ENCODE measurements at regions not wholly inside any gene's neighbourhood (a gene's known extent, or its start where the extent isn't known, plus 50 kb on each side); places are given as distances from the start of the nearest gene placed in this dataset.

DNA sequence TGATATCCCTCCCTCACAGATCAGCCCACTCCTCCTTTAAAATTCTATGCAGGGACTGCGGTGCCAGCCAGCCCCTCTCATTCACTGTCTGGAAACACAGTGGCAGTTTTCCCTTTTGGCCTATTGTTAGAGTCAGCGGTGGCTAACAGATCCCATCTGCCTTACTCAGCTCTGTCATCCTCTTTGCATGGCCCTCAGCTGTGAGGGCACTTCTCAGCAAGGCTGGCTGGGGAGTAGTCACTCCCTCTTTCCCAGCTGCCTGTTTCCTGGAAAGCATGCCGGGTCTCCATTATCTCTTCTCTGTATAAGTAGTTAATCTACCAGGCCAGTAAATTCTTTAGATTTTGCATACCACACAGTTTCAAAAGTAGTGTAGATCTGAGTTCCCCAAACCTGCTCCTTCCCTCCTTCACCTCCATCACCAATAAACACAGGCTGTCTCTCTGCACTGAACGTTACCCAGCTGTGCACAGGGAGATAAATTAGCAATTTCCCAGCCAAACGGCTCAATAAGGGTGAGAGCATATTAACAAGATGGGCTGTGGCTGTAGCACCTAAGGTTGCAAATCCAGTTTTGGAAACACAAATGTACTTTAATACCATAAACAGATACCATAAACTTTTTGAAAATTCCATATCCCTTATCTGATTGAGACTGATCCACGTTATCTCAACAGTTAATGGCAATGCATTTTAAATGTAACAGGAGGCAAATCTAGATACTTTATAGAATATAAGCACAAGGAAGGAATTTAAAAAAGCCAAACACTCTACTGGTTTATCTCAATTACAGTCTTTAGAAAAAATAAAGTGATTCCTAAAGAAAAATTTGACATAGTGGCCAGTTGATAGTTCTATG lies 229.3 kb downstream of the ANKRD50 start:
- TF ChIP-seq, protein P1, sequence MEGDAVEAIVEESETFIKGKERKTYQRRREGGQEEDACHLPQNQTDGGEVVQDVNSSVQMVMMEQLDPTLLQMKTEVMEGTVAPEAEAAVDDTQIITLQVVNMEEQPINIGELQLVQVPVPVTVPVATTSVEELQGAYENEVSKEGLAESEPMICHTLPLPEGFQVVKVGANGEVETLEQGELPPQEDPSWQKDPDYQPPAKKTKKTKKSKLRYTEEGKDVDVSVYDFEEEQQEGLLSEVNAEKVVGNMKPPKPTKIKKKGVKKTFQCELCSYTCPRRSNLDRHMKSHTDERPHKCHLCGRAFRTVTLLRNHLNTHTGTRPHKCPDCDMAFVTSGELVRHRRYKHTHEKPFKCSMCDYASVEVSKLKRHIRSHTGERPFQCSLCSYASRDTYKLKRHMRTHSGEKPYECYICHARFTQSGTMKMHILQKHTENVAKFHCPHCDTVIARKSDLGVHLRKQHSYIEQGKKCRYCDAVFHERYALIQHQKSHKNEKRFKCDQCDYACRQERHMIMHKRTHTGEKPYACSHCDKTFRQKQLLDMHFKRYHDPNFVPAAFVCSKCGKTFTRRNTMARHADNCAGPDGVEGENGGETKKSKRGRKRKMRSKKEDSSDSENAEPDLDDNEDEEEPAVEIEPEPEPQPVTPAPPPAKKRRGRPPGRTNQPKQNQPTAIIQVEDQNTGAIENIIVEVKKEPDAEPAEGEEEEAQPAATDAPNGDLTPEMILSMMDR (conservative IDR thresholded peaks at IDR 0.05; ENCODE audit: low read depth, low read length) = no peak
- no peak for DNase-seq (ENCODE audit: low read depth)
- no peak overlapping the region for H3K4me3 ChIP-seq (ENCODE audit: low read depth, low read length)

DNA sequence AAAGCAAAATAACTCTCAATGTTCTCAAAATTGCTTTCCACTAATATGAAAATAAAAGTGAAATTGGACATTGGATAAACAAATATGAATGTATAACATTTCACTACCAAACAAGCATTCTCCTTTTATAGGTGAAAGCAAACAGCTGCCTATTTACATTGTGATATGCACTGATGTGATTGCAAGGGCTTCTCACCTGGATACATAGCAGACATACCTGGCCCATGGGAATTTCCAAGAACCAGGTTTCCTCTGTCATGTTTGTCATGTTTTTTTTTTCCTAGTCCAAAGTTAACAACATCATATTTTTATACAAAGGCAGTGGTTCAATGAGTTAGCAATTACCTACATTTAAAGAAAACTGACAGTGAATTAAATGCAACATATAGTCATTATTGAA lies 228.5 kb downstream of the ANKRD50 start:
- DNase-seq (ENCODE audit: low read depth) = no peak
- TF ChIP-seq, protein P1 (conservative IDR thresholded peaks at IDR 0.05; ENCODE audit: low read depth, low read length) = no peak
- no peak overlapping the region for H3K4me3 ChIP-seq (ENCODE audit: low read depth, low read length)

DNA sequence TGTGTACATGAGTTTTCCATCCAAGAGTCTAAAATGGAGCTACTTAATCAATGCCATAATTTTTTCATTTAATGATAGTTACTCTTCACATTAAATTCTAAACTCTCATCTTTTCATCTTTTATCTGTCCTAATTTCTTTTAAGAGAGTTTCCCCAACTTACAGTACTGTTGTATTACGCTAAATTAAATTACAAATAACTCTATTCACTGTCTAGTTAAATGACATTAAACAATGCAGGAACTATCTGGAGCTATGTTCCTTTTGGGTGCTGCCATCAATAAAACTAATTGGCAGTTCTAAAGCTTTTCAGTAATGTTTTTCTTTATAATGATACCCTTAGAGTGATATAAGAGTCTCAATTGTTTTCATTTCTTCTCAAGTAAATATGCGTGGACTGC lies 227.6 kb downstream of the ANKRD50 start:
- TF ChIP-seq, protein P1 (conservative IDR thresholded peaks at IDR 0.05; ENCODE audit: low read depth, low read length) = no peak

DNA sequence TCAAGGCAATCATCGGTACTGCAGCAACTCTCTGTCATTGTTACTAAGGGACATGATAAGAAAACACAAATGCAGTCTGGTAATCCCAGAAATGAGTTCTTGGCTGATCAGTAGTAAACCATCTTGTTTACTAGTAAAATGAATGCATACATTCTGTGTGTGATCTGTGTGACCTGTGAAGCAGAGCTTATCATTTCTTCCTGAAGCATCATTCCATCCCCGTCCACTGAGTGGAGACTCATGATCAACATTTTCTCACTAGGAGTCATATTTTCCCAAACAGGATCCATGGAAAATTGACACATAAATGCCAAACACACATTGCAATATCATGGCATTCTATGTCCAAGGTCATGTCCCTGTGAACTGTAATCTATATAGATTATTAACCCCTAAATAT lies 226.1 kb downstream of the ANKRD50 start:
- TF ChIP-seq, protein P1 (conservative IDR thresholded peaks at IDR 0.05; ENCODE audit: low read depth, low read length) = no peak
- DNase-seq (ENCODE audit: low read depth) = no peak
- H3K4me3 ChIP-seq (ENCODE audit: low read depth, low read length) = no peak overlapping the region

More for the DNA sequence above, 227.6 kb downstream of the ANKRD50 start:
- no peak overlapping the region for H3K4me3 ChIP-seq (ENCODE audit: low read depth, low read length)
- DNase-seq (ENCODE audit: low read depth) = no peak

DNA sequence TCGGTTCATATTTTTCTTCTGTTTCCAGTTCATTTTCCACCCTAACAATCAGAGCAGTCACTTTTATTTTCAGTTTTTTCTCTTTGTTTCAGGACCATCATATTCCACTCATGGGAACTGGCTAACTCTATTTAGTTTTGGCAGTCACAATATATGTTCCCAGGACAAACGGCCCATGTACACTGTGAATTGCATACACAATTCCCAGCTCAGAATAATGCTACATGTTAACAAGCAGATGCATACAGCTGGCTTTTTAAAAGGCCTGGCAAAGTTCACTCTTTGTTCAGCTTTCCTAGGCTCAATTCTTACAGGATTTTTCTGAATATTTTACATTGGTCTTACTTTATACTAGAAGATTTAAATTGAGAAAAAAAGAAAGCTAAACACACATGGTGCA lies 224.9 kb downstream of the ANKRD50 start:
- TF ChIP-seq, protein P1 (conservative IDR thresholded peaks at IDR 0.05; ENCODE audit: low read depth, low read length) = no peak
- H3K4me3 ChIP-seq (ENCODE audit: low read depth, low read length) = no peak overlapping the region
- DNase-seq (ENCODE audit: low read depth) = no peak

DNA sequence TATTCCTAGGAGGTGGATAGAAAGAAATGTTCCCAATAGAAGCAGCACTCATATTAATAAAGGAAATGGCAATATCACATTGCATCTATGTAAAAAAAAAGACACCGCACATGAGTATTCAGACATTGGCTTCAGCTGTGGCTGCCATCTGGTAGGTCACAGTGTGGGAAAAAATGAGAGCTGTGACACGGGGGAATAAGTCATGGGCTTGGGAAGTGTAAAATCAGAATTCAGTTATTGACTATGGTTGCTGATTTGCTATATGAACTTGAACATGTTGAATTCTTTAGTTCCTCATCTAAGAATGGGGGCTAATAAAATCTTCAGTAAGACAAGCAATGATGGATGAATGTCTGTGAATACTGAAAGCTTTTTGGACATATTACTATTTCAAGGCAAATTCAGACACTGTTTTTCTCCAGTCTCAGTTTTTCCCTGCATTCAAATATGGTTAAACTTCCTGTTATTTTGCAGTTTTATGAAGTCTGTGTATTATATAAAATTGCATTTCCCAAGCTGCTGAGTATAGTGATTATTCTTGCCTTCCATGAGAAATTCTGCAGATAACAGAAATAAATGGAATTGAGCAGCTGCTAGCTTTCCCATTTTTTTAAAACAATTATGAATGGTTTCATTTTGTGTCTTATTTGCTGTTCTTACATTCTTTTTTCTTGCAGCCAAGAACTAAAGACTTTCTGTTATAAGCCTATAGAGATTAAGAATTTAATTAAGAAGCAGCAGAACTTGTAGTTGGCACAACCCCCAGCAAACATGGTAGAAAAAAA lies 221.0 kb downstream of the ANKRD50 start:
- TF ChIP-seq, protein P1 (conservative IDR thresholded peaks at IDR 0.05; ENCODE audit: low read depth, low read length) = no peak
- no peak for DNase-seq (ENCODE audit: low read depth)
- H3K4me3 ChIP-seq (ENCODE audit: low read depth, low read length) = no peak overlapping the region

Measured in epithelial cell of proximal tubule (primary cell).